ENCODE measurements at regions not wholly inside any gene's neighbourhood (a gene's known extent, or its start where the extent isn't known, plus 50 kb on each side); places are given as distances from the start of the nearest gene placed in this dataset.
"Not testable (repeated sequence)": the region's sequence is repeated elsewhere in the genome, so short reads cannot be mapped to it uniquely, and the experiment has no call there.

DNA sequence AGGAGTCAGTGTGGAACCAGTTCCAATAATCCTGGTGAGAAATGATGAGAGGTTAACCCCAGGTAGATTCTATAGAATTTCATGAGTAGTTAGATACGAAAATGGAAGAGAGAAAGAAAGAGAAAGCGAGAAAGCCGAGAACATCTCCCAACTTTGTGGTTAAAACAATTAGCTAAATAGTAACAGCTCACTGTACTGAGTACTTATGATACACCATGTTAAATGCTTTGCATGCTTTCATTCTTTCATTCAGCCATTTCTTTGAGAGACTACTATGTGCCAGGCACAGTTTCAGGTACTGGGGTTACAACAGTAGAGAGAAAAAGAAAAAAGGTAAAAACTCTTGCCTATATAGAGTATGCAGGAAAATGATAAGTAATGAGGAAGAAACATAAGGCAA is 109.7 kb upstream of the SYT6 start:
- DNase-seq, result no peak

DNA sequence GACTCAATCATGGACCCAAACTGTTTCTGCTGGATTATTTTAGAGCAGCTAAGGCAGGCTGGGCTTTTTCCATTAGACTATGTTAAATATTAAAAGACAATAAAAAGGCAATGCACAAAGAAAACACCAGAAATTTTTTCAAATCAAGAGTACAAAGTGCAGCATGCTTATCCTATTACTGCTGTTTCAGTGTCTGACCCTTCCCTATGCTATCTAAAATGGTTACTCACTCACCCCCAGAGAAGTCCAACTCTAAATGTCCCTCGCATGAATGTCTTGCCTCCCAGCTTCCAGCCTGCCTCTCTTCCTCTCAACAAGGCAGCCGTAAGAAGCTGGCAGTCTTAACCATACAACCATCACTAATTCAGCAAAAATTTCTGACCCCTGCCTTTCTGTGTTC is 108.7 kb upstream of the SYT6 start:
- no peak for DNase-seq

DNA sequence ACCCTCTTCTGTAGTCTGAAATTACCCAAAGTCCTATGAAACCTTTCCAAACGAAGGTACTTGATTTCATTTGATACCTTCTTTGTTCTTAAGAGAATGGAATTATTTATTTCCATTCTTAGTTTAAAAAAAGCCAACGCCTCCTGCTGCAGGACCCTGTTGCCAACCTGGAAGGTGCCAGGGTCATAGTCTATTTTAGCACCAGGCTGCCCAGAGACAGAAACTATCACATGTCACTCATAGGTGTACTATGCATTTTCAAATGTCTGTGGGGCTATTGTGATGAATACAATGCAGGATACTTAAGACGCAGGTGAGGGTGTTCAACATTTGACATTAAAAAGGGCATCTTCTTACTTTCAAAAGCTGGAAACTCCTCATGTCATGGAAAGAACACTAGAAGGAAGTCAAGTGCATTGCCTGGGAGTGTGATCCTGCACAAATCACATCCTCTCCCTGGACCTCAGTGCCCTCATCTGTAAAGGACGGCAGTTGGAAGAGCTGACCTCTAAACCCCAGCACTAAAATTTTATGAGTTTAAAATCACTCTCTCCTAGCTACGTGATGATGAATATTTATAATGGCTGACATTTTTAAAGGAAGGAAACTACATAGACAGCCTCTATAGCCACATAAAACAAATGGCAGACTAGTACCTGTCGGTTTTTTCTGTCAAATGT is 107.3 kb upstream of the SYT6 start:
- no peak for DNase-seq

DNA sequence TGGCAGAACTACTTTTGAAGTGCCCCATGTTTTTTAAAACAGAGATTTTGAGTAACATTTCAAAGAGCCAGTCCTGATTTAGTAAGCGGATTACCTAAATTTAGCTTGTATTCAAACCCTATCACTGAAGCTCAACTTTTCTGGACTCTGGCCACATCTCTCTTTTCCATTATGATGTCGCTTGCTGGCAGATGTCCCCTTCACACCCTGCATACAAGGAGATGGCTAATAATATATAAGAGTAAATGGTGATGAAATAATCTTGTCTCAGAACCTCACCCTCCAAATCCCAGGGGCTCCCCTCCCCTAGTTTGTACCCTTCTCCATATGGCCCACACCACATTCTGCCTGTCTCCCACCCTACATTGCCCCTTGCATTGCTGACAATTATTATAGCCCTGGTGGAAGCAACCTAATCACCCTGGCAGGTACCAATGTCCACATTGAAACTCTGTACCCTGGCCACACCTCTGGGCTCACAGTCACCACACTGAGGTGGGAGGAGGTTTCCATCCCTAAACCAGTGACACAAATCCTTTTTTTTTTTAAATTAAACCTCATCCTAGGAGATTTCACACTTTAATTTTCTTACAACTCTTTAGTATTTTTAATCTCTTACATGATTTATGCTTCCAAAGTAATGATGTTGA is 106.0 kb upstream of the SYT6 start:
- DNase-seq, result no peak

DNA sequence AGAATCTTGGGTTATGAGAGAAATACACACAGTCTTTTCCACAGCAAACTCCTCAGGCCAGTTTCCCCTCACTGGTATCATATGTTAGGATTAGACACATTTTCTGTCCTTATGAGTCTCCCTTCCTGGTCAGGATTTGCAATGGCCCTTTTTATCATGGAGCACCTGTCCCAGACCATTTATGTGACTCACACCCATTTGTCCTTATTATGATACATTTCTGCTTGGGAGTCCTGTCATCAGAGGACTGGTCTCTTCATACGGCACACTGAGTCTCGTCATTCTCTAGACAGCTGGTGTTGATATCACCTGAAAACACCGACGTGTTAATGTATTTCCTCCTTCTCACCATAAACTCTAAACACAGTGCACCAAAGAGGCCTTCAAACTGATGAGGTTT is 105.0 kb upstream of the SYT6 start:
- DNase-seq, result no peak

DNA sequence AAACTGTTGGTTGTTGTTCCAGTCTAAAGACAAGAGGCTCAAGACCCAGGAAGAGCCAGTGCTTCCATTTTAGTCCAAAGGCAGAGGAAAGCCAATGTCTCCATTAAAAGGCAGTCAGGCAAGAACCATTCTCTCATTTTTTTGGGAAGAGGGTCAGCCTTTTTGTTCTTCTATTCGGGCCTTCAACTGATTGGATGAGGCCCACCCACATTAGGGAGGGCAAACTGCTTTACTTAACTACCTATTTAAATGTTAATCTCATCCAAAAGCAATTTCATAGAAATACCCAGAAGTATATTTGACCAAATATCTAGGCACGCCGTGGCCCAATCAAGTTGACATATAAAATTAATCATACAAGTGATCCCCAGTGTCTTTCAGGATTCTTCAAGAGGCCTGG is 104.4 kb upstream of the SYT6 start:
- DNase-seq, result no peak

DNA sequence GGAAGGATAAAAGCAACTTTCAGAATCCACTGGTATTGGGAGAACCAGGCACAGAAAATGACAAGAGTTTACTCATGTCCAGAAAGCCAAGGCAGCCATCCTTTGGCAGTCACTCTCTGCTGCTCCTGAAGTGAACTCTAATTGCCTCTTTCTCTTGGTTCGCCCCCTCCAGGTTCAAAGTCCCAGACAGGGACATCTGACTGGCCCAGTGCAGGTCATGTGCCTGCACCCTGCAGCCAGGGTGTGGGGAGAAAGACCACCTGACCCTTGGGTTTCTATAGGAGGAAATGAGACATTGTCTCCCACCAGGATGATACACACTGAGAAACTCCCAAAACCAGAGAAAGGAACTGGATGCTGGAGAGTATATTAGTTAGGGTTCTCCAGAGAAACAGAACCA is 103.9 kb upstream of the SYT6 start:
- DNase-seq, result no peak

DNA sequence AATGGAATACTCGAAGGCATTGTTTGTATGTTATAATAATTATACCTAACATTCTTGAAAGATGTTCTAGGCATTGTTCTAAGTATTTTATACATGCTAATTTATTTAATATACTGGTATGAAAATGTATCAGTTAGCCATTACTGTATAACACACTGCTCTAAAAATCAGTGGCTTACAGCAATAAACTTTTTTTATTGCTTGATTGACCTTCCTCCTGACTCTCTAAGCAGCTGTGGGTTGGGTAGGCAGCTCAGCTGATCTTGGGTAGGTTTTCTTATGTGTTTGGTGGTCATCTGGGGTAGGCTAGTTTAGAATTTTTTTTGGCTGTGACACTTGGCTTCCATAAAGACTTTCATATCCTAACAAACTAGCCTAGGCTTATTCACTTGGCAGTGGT is 100.2 kb upstream of the SYT6 start:
- no peak for DNase-seq

DNA sequence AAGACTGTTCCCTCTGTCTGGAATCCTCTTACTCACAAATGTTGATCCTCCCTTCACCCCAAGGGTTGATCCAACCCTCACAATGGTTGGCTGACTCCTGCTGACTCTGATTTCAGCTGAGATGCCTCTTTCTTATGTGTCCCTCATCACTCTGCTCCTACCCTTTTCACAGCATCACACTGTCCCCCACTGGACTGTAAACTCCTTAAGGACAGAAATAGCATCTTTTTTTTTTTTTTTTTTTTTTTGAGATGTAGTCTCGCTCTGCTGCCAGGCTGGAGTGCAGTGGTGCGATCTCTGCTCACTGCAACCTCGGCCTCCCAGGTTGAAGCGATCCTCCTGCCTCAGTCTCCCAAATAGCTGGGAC is 97.9 kb upstream of the SYT6 start:
- DNase-seq, result no peak

DNA sequence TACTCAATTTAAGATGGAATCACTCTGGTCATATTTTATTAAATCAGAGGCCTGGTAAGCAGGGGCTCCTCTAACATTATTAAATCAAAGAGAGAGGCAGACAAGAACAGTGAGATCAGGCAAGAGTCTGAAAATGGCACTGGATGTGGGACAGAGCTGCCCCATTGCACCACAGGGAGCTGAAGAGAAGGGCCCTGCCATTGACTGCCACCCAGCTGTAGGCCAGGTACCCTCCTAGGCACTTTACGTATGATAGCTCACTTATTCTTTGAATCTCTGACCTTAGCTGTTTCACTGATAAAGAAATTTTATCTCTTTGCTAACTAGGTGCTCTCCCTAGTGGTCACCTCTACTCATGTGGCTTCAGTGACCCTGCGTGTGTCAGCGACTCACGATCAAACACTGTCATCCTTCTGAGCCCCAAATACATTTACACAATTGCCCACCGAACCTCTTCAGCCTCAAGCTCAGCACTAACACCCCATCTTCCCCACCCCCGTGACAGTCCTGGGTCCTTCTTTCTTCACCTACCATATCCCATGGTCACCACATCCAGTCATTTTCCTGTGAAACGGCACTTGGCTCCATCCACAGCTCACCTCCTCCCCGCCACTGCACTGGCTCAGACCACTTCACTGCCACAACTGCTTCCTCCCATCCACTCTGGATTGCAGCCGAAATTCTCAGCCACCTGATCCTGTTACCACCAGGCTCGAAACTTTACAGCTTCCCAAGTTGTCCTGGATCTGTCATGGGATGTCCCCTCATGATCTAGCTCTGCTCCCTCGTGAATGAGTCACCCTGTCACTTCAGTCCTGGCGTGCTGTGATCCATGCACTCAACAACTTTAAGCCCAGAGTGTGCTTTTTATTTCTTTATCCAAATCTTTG is 97.3 kb upstream of the SYT6 start:
- no peak for DNase-seq

DNA sequence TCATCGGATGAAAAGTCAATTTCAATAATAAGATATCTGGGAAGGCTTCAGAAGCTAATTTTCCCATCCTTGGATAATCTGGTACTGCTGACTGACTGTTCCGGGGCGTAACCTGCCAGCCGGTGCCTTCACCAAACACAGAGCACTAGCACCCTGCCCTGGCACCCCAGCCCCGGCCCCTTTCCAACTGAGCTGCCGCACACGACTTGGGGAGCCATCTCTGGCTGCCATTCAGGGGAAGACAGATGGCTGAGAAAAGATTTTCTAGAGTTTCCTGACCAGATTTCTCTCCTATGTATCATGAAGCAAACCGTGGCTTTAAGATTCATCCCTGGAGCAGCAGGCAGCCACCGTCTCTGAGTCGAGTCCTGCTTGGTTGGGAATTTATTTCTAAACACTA is 96.0 kb upstream of the SYT6 start:
- no peak for DNase-seq

DNA sequence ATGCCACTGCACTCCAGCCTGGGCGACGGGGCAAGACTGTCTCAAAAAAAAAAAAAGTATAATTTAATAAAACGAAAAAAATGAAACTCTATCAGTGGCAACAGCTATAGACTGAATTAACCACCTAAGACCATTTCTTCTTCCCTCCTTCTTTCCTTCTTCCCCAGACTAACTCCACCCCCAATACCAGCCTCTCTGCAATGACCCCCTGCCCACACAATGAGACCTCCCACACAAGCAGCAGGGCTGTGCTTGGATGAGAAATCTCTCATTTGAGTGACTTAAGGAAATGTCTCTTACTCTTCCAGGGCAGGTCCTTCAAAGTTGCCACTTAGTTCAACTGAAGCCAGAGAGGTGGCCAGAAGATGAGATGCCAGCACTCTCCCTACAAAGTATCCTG is 94.5 kb upstream of the SYT6 start:
- no peak for DNase-seq

DNA sequence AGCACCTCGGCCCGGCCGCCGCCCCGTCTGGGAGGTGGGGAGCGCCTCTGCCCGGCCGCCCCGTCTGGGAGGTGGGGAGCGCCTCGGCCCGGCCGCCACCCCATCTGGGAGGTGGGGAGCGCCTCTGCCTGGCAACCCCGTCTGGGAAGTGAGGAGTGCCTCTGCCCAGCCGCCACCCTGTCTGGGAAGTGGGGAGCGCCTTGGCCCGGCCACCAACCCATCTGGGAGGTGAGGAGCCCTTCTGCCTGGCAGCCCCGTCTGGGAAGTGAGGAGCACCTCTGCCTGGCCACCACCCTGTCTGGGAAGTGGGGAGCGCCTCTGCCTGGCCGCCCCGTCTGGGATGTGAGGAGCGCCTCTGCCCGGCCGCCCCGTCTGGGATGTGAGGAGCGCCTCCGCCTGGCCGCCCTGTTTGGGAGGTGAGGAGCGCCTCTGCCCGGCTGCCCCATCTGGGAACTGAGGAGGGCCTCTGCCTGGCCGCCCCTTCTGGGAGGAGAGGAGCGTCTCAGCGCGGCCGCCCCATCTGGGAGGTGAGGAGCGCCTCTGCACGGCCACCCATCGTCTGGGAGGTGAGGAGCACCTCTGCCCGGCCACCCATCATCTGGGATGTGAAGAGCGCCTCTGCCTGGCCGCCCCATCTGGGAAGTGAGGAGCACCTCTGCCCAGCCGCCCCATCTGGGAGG is 89.0 kb upstream of the SYT6 start:
- DNase-seq, result not testable (repeated sequence)

DNA sequence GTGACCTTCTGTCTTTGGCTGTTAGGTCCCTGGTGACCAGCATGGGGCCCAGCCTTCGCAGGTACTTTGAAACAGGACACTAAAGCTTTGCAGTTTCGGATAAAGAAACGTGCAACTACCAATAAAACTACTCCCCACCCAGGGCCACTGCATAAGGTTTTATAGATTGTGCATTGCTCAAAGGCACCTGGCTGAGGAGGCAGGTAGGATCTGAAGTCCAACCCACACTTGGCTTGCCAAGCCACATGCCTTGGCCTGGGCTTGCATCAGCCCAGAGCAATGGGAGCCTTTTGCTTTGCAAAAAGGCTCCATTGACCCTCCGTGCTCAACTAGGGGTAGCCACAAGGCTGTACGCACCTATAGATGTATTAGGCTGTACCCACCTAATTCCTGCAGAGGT is 84.4 kb upstream of the SYT6 start:
- no peak for DNase-seq

DNA sequence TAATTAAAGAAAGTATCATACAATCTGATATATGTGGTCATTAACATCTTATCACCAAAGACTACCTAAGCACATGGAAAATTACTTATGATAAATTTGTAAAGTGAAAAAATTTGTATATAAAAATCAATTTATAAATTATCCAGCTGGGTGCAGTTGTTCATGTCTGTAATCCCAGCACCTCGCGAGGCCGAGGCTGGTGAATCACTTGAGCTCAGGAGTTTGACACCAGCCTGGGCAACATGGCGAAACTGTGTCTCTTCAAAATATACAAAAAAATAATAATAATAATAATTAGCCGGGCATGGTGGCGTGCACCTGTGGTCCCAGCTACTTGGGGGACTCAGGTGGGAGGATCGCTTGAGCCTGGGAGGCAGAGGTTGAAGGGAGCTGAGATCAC is 82.8 kb upstream of the SYT6 start:
- no peak for DNase-seq

DNA sequence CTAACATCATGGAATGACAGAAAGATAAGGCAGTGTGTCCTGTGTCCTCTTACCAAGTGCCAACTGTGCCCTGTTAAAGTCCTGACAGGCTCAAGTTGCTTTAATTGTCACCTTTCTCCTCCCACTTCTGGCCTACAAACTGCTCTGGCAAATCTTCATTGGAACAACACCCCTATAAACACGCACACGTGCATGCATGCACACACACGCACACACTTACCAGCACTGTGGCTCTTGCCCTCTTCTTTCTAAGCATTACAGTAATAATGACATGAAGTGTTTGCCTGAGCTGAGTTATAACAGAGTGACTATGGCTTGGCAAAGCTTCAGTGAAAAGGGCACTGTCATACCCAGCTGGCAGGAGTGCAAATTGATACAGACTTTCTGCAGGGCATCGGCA is 82.3 kb upstream of the SYT6 start:
- DNase-seq, result no peak

DNA sequence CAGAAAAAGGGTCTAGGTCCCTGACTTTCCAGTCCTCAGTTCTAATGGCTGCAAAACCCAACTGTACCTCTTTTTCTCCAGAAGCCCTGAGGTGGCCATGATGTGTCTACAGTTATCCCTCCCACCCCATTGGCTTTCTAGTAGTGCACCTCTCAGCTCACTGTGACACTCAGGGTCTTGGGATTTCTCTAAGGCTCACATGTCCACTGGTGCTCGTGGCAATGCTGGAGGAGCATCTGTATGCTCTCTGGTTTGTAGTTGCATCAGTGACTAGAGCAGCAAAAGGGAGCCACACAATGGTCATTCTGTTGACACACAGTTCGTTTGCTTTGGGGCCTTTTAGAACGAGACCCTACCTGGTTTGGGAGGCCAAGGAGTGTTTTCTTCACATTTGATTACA is 81.6 kb upstream of the SYT6 start:
- no peak for DNase-seq

DNA sequence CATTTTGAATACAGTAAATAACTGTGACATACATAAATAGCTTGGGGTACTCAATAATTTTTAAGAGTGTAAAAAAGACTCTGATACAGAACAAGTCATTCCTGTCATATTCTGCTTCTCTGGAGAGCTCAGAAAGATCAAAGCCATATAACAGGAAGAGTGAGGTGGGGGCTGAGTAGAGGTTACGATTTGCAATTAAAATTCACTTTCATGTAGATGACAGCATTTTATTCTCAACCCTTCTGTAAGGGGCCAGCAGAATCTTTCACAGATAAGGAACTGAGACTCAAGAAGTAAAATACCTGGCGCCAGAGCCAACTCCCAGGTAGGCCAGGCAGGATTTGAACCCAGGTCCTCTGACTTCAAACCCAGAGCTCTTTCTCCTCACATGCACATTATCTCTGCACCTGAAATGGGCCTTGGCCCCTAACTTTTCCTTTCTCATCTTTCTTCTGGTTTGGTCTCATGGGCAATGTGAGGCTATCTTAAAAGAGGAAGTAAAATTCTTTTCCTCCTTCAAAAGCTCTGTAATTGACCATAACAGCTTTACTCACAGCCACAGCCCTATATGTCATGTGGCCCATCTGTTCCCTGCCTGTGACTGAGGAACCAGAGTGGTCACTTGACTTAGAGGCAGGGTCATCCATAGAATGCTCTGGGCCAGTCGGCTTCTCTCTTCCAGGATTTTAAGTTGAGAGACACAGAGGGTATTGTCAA is 80.9 kb upstream of the SYT6 start:
- no peak for DNase-seq

DNA sequence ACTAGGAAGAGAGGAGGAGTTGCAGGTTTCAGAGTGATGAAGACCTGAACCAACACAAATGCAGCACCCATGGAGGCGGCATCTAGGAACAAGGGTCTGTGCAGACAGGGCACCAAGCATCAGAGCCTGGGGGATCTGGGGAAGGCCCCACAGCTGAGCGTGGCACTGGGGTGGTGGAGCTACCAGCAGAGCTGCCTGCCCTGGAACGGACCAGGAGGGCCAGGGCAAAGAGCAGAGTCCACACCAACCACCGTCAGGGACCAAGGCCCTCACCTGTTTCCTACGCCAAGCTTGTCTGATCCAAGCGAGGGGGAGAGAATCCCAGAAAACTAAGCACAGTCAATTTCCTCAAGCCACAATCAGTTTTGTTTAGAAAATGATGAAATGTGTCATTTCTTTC is 79.0 kb upstream of the SYT6 start:
- DNase-seq, result no peak

DNA sequence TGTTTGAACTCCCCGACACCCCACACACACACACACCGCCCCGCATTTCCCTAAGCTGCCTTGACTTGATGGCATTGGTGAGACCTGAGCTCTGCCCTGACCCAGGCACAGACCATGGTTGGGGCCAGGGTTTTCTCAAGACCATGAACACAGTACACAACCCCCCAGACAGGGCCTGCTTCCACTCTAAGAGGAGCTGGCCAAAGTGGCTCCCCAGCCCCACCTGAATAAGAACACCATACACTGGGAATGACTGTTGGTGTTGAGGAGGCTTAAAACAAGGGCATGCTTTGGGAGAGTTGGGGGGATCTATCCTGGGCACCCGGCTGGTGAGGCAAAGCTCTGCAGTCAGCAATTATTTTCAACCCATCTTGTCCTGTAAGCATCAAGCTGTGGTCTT is 77.6 kb upstream of the SYT6 start:
- no peak for DNase-seq

DNA sequence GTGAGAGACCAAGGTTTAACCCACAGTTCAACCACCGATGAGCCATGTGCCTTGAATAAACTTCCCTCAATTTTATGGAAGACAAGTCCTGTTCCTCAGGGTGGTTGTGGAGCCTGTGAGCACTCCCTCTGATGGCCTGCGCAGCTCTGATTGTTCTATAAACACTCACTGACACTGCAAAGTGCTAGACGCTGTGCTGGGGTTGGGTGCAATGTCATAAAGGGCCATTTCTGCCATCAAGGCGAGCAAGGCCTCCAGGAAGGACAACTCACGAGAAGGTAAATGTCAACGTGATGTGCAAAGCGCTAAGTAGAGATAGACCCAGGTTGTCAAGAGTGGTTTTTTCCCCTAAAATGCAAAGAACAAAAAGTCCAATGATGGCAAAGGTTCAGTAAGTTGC is 75.7 kb upstream of the SYT6 start:
- no peak for DNase-seq

DNA sequence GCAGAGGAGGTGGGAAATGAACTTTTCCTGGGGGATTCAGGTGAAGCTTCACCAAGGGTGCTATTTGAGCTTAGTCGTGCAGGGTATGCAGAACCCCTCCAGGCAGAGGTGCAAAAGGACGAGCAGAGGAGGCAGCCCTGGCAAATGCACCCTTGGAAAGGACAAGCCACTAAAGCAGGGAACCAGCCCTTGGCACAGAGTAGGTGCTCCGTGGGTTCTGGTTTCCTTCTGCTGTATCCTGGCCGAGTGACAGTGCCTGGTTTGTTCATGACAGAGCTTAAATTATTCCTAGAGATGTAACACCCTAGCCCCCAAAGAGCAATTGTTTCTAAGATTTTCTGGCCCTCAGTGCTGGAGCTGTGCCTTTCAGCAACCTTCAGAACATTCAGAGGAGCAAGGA is 73.4 kb upstream of the SYT6 start:
- DNase-seq, result no peak
